B cell (primary cell): ENCODE measurements at regions not wholly inside any gene's neighbourhood (a gene's known extent, or its start where the extent isn't known, plus 50 kb on each side); places are given as distances from the start of the nearest gene placed in this dataset.

ENCODE experiments used
- ATAC-seq: fragments of 200-7000 bp; cut with Tn5 transposase; one replicate; pipeline ENCODE4 v1.10.0; 2021; ENCODE audit warnings: low read depth, mild to moderate bottlenecking, moderate number of reproducible peaks, moderate library complexity
- CTCF ChIA-PET: fragments of 350-600 bp; sonication (Branson Sonifier 250); formaldehyde crosslinking; loops from one replicate; lab custom pipeline; 2021; ENCODE audit warnings: antibody characterized with exemption, inconsistent platforms; lab: Charles Lee
- POLR2A ChIA-PET: fragments of 350-600 bp; sonication (Branson Sonifier 250); formaldehyde crosslinking; loops from one replicate; lab custom pipeline; 2021; ENCODE audit warnings: antibody characterized with exemption; lab: Charles Lee
- DNase-seq: peaks from one replicate; pipeline ENCODE4 v3.0.0; 2013
- H2AFZ ChIP-seq: 2 replicates; pipeline ENCODE4 v1.6.1; 2012; ENCODE audit warnings: mild to moderate bottlenecking, low read depth, low read length; ENCODE audit not compliant: insufficient read depth, poor library complexity, severe bottlenecking
- H3K27ac ChIP-seq, 2 donors: 1 replicate in 1 of 2; 2 replicates in 1 of 2; pipeline ENCODE4 v1.5.1; 2012 to 2013; ENCODE audit warnings: low read length in 2 of 2, mild to moderate bottlenecking in 2 of 2, moderate library complexity in 1 of 2
- H3K27me3 ChIP-seq, 4 experiments: fragments of 200-600 bp in 1 of 4; sonication (generic) in 1 of 4; replicated peaks in 1 of 4; 1 replicate in 2 of 4; 2 replicates in 2 of 4; pipeline versions ENCODE4 v1.6.1 to v1.7.0; 2013 to 2016; ENCODE audit warnings: low read length in 3 of 4, mild to moderate bottlenecking in 2 of 4, mixed read lengths in 1 of 4, moderate library complexity in 1 of 4; ENCODE audit not compliant: insufficient read depth in 4 of 4, control insufficient read depth in 3 of 4; ENCODE audit errors: control extremely low read depth in 1 of 4
- H3K36me3 ChIP-seq, 2 experiments: replicated peaks in 1 of 2; 1 replicate in 1 of 2; 2 replicates in 1 of 2; pipeline versions ENCODE4 v1.6.1 to v1.7.1; 2013; ENCODE audit warnings: low read length in 1 of 2; ENCODE audit not compliant: insufficient read depth in 2 of 2, control insufficient read depth in 1 of 2; ENCODE audit errors: control extremely low read depth in 1 of 2, extremely low read depth in 1 of 2
- H3K4me1 ChIP-seq, 2 donors: fragments of 200-600 bp in 1 of 2; sonication (generic) in 1 of 2; 1 replicate in 1 of 2; 2 replicates in 1 of 2; pipeline versions ENCODE4 v1.5.1 to v1.6.1; 2013 to 2017; ENCODE audit warnings: low read length in 2 of 2; ENCODE audit not compliant: control insufficient read depth in 2 of 2, insufficient read depth in 2 of 2
- H3K4me2 ChIP-seq: replicated peaks from 2 replicates; pipeline ENCODE3; 2012; ENCODE audit warnings: mild to moderate bottlenecking, low read depth, low read length; ENCODE audit not compliant: poor library complexity, severe bottlenecking
- H3K4me3 ChIP-seq, 5 experiments: fragments of 200-600 bp in 1 of 5; sonication (generic) in 1 of 5; 1 replicate in 3 of 5; 2 replicates in 2 of 5; pipeline versions ENCODE4 v1.5.1 to v1.7.0; 2011 to 2016; ENCODE audit warnings: low read length in 4 of 5, mild to moderate bottlenecking in 4 of 5, low read depth in 2 of 5, control low read depth in 1 of 5, moderate library complexity in 1 of 5; ENCODE audit not compliant: insufficient read depth in 1 of 5; ENCODE audit errors: control extremely low read depth in 1 of 5, extremely low read depth in 1 of 5
- H3K79me2 ChIP-seq: fragments of 200-600 bp; sonication (generic); one replicate; pipeline ENCODE4 v1.6.0; 2016; ENCODE audit warnings: low read length; ENCODE audit not compliant: control insufficient read depth, insufficient read depth
- H3K9ac ChIP-seq: fragments of 200-600 bp; sonication (generic); 2 replicates; pipeline ENCODE4 v1.6.1; 2017; ENCODE audit warnings: mild to moderate bottlenecking, low read length, moderate library complexity
- H3K9me3 ChIP-seq, 3 donors: one replicate each; pipeline versions ENCODE4 v1.6.1 to v1.7.1; 2013; ENCODE audit warnings: low read length in 2 of 3; ENCODE audit not compliant: control insufficient read depth in 2 of 3, insufficient read depth in 1 of 3; ENCODE audit errors: control extremely low read depth in 1 of 3
- H4K20me1 ChIP-seq: 2 replicates; pipeline ENCODE4 v1.6.0; 2012; ENCODE audit warnings: mild to moderate bottlenecking, low read length; ENCODE audit not compliant: insufficient read depth, control insufficient read depth, poor library complexity, severe bottlenecking
- H3K27ac Mint-ChIP-seq: one replicate; pipeline ENCODE4 v1.8.0; 2021; ENCODE audit warnings: mixed read lengths
- H3K27me3 Mint-ChIP-seq: one replicate; pipeline ENCODE4 v1.8.0; 2021; ENCODE audit warnings: mixed read lengths
- H3K4me1 Mint-ChIP-seq: one replicate; pipeline ENCODE4 v1.8.0; 2021; ENCODE audit warnings: mixed read lengths
- H3K4me3 Mint-ChIP-seq: one replicate; pipeline ENCODE4 v1.8.0; 2021; ENCODE audit warnings: mixed read lengths
- H3K9me3 Mint-ChIP-seq: one replicate; pipeline ENCODE4 v1.8.0; 2022; ENCODE audit warnings: mixed read lengths; ENCODE audit not compliant: insufficient read depth
- CTCF ChIP-seq: fragments of 200-600 bp; IDR thresholded peaks from one replicate; pipeline ENCODE4 v1.8.0; 2022; ENCODE audit warnings: antibody characterized with exemption, mild to moderate bottlenecking
- EZH2 ChIP-seq: IDR thresholded peaks from 2 replicates; pipeline ENCODE4 v1.6.1; 2012; ENCODE audit warnings: borderline replicate concordance, low read depth, mild to moderate bottlenecking, moderate library complexity, low read length; ENCODE audit not compliant: insufficient read depth, poor library complexity, severe bottlenecking
- WGBS: methylation state at CpG from one replicate; pipeline ENCODE4 v1.1.5; 2013; ENCODE audit warnings: missing lambda C conversion rate; ENCODE audit not compliant: insufficient coverage; 5-methylcytosine and 5-hydroxymethylcytosine counted together
- intact Hi-C: fragments of 100-400 bp; cut with micrococcal nuclease; formaldehyde crosslinking; loops from one replicate; pipeline ENCODE4 v1.10.0; 2022

GRCh38 chr6:40889137-40889832 lies 149.7 kb downstream of the UNC5CL start:
- H3K9me3 ChIP-seq = no peaks in the 10 kb centered on the region
- H2AFZ ChIP-seq = no peak overlapping the region
- no peaks in the 10 kb centered on the region for H3K79me2 ChIP-seq
- no peak overlapping the region for H3K9ac ChIP-seq
- ChIA-PET POLR2A (no interaction called here), CTCF (no interaction called here)
- no peaks in the 10 kb centered on the region for H3K4me1 ChIP-seq
- ATAC-seq = no peak
- Mint-ChIP-seq H3K4me3 (no peak overlapping the region), H3K9me3 (no peaks in the 10 kb centered on the region), H3K27ac (no peak overlapping the region), H3K27me3 (peaks cover 39% of the 10 kb centered on the region), H3K4me1 (no peaks in the 10 kb centered on the region)
- TF ChIP-seq EZH2 (no peak), CTCF (no peak)
- H3K36me3 ChIP-seq = no peaks in the 10 kb centered on the region
- DNase-seq = no peak
- no peaks in the 10 kb centered on the region for H4K20me1 ChIP-seq
- WGBS = 79% methylated on average over 5 of the region's 7 CpGs
- peaks cover 0 to 3% (median 1%) of the 10 kb centered on the region in 4 experiments for H3K27me3 ChIP-seq
- intact Hi-C loops = no loop called here
- H3K27ac ChIP-seq = no peak overlapping the region
- H3K4me3 ChIP-seq = no peak overlapping the region
- H3K4me2 ChIP-seq = no peak overlapping the region

GRCh38 chr6:40888456-40888990 lies 150.5 kb downstream of the UNC5CL start:
- H3K4me3 ChIP-seq = no peak overlapping the region
- H3K4me2 ChIP-seq = no peak overlapping the region
- H3K4me1 ChIP-seq = no peaks in the 10 kb centered on the region
- peaks cover 39% of the 10 kb centered on the region for H3K27me3 Mint-ChIP-seq
- H3K27me3 ChIP-seq = peaks cover 0 to 3% (median 1%) of the 10 kb centered on the region in 4 experiments
- POLR2A ChIA-PET = no interaction called here
- no peaks in the 10 kb centered on the region for H3K9me3 Mint-ChIP-seq
- no peaks in the 10 kb centered on the region for H3K9me3 ChIP-seq
- H3K79me2 ChIP-seq = no peaks in the 10 kb centered on the region
- no peaks in the 10 kb centered on the region for H3K36me3 ChIP-seq
- H3K4me3 Mint-ChIP-seq = no peak overlapping the region
- CTCF ChIA-PET = no interaction called here
- H3K9ac ChIP-seq = no peak overlapping the region
- H4K20me1 ChIP-seq = no peaks in the 10 kb centered on the region
- intact Hi-C loops = no loop called here
- H3K27ac Mint-ChIP-seq = no peak overlapping the region
- H3K27ac ChIP-seq = no peak overlapping the region
- WGBS = 91% methylated on average over 1 of the region's 3 CpGs
- DNase-seq (no peak), ATAC-seq (no peak)
- no peaks in the 10 kb centered on the region for H3K4me1 Mint-ChIP-seq
- H2AFZ ChIP-seq = no peak overlapping the region
- TF ChIP-seq EZH2 (no peak), CTCF (no peak)
